Stimulated activated effector memory CD8-positive, alpha-beta T cell treated with anti-CD3 and anti-CD28 coated beads, Interleukin-12 subunit alpha, Interleukin-12 subunit beta, amount 100 ng/mL, for 72 hours (primary cell): ENCODE measurements at regions not wholly inside any gene's neighbourhood (a gene's known extent, or its start where the extent isn't known, plus 50 kb on each side); places are given as distances from the start of the nearest gene placed in this dataset.
"Not testable (repeated sequence)": the region's sequence is repeated elsewhere in the genome, so short reads cannot be mapped to it uniquely, and the experiment has no call there.

Experiments
- ATAC-seq: fragments of 150-1000 bp; cut with Tn5 transposase; 2 replicates; pipeline ENCODE4 v1.10.0; 2021
- DNase-seq, 2 donors: peaks; one replicate each; pipeline ENCODE4 v3.0.0; 2021 to 2022; ENCODE audit warnings: low spot score in 2 of 2
- H3K27ac Mint-ChIP-seq: one replicate; pipeline ENCODE4 v1.8.0; 2022; ENCODE audit warnings: mild to moderate bottlenecking, mixed read lengths
- H3K36me3 Mint-ChIP-seq: one replicate; pipeline ENCODE4 v1.8.0; 2022; ENCODE audit warnings: mild to moderate bottlenecking, mixed read lengths
- H3K4me1 Mint-ChIP-seq: one replicate; pipeline ENCODE4 v1.8.0; 2022; ENCODE audit warnings: mixed read lengths
- H3K4me3 Mint-ChIP-seq: one replicate; pipeline ENCODE4 v1.8.0; 2022; ENCODE audit warnings: mild to moderate bottlenecking, mixed read lengths
- H3K9me3 Mint-ChIP-seq: one replicate; pipeline ENCODE4 v1.8.0; 2022; ENCODE audit warnings: mixed read lengths

DNA sequence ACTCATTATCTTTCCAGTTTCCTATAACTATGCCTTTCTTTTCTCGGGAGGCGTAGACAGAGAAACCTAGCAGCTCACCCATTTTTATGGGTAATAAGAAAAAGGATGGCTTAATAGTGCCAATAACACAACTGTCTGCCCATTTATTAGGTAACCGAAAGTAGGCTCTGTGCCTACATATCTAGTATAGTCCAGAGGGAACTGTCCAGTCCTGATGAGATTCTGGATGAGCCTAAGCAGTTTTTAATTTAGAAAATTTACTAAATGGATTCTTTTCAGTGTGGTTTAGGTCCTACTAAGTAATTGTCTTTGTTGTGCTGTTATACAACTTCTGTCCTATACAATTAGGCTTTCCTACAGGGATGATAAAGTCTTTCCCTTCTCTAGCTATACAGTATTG is 157.6 kb downstream of the UNC93B1 start:
- H3K27ac Mint-ChIP-seq, H3K4me3 Mint-ChIP-seq: not testable (repeated sequence)

DNA sequence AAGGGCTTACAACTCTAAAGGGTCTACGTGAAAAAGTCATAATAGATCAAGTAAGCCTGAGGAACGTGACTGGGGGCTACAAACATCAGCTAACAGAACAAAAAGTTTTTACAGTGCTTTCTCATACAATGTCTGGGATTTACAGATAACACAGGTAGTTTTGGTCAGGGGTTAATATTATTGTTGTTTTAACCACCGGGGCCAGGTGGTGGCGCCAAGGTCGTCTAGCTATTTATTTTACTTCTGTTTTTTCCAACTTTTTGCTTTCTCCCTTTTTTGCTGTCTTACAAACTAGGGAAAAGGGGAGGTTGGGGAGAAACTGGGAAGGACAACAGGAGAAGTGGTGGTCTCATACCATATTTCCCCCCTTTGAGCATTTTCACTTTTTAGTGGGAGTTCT is 158.6 kb downstream of the UNC93B1 start:
- not testable (repeated sequence) for DNase-seq, H3K4me1 Mint-ChIP-seq, H3K4me3 Mint-ChIP-seq, H3K27ac Mint-ChIP-seq, H3K9me3 Mint-ChIP-seq, ATAC-seq, H3K36me3 Mint-ChIP-seq

More for the DNA sequence above, 157.6 kb downstream of the UNC93B1 start:
- not testable (repeated sequence) for H3K36me3 Mint-ChIP-seq, ATAC-seq, H3K9me3 Mint-ChIP-seq, H3K4me1 Mint-ChIP-seq, DNase-seq

- not testable (repeated sequence) for H3K27ac Mint-ChIP-seq, H3K4me3 Mint-ChIP-seq, H3K9me3 Mint-ChIP-seq, H3K4me1 Mint-ChIP-seq, H3K36me3 Mint-ChIP-seq, ATAC-seq, DNase-seq
These were observed 163.3 kb downstream of the UNC93B1 start for GRCh38 chr11:67840599-67840998.

- H3K36me3 Mint-ChIP-seq, H3K27ac Mint-ChIP-seq, H3K9me3 Mint-ChIP-seq, H3K4me3 Mint-ChIP-seq, ATAC-seq, H3K4me1 Mint-ChIP-seq, DNase-seq: not testable (repeated sequence)
These were observed 155.7 kb upstream of the ALDH3B2 start for GRCh38 chr11:67830152-67830551.

- not testable (repeated sequence) for H3K4me3 Mint-ChIP-seq
These were observed 152.5 kb upstream of the ALDH3B2 start for GRCh38 chr11:67826951-67827296.

GRCh38 chr11:67826028-67826950 is 151.9 kb upstream of the ALDH3B2 start:
- DNase-seq, H3K27ac Mint-ChIP-seq, H3K4me1 Mint-ChIP-seq, H3K4me3 Mint-ChIP-seq, H3K36me3 Mint-ChIP-seq, H3K9me3 Mint-ChIP-seq, ATAC-seq: not testable (repeated sequence)

More at GRCh38 chr11:67826951-67827296, 152.5 kb upstream of the ALDH3B2 start:
- ATAC-seq, DNase-seq, H3K36me3 Mint-ChIP-seq, H3K27ac Mint-ChIP-seq, H3K9me3 Mint-ChIP-seq, H3K4me1 Mint-ChIP-seq: not testable (repeated sequence)

DNA sequence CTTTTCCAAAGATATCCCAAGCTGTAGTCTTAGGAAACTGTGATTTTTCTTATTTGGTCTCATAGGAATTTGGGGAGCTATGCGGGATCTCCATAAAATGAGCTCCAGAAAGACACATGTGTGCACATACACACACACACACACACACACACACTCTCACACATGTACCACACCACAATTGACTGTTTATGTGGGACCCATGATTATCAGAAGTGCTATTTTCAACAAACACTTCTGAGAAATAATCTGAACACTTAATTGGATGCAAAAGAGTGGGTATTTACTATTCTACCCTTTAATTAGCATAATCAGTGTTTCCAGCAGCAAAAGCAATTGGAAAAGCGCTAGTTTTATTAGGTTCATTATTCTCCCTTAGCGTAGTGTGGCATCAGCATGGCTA is 150.4 kb upstream of the ALDH3B2 start:
- not testable (repeated sequence) for ATAC-seq, DNase-seq, H3K4me1 Mint-ChIP-seq, H3K27ac Mint-ChIP-seq, H3K36me3 Mint-ChIP-seq, H3K4me3 Mint-ChIP-seq, H3K9me3 Mint-ChIP-seq

GRCh38 chr11:67820081-67820480 is 145.7 kb upstream of the ALDH3B2 start:
- Mint-ChIP-seq H3K9me3 (no peaks in the 10 kb centered on the region), H3K36me3 (no peaks in the 10 kb centered on the region), H3K4me3 (no peak overlapping the region), H3K4me1 (no peaks in the 10 kb centered on the region), H3K27ac (no peak overlapping the region)
- ATAC-seq, result no peak
- DNase-seq, result no peak

DNA sequence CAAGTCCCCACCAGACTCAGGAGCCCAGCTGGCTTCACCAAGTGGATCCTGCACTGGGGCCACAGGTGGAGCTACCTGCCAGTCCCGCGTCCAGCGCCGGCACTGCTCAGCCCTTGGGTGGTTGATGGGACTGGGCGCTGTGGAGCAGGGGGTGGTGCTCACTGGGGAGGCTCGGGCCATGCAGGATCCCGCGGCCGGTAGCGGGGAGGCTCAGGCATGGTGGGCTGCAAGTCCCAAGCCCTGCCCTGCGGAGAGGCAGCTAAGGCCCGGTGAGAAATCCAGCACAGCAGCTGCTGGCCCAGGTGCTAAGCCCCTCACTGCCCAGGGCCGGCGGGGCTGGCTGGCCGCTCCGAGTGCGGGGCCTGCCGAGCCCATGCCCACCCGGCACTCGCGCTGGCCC is 143.1 kb upstream of the ALDH3B2 start:
- H3K9me3 Mint-ChIP-seq, H3K4me3 Mint-ChIP-seq, DNase-seq, H3K4me1 Mint-ChIP-seq, H3K27ac Mint-ChIP-seq, H3K36me3 Mint-ChIP-seq, ATAC-seq: not testable (repeated sequence)

GRCh38 chr11:67809301-67809700 is 134.9 kb upstream of the ALDH3B2 start:
- H3K36me3 Mint-ChIP-seq, H3K9me3 Mint-ChIP-seq, H3K4me3 Mint-ChIP-seq, DNase-seq, H3K4me1 Mint-ChIP-seq, ATAC-seq: not testable (repeated sequence)
- H3K27ac Mint-ChIP-seq, result peak overlapping the region; percentile 29

- not testable (repeated sequence) for H3K4me3 Mint-ChIP-seq, DNase-seq, H3K9me3 Mint-ChIP-seq, H3K27ac Mint-ChIP-seq, H3K36me3 Mint-ChIP-seq, ATAC-seq
- peaks cover 18% of the 10 kb centered on the region for H3K4me1 Mint-ChIP-seq
These were observed 133.5 kb upstream of the ALDH3B2 start for GRCh38 chr11:67807896-67808295.

GRCh38 chr11:67806728-67807235 is 132.4 kb upstream of the ALDH3B2 start:
- Mint-ChIP-seq H3K4me3 (peak overlapping the region; percentile 77), H3K4me1 (peaks cover 18% of the 10 kb centered on the region)
- ATAC-seq, H3K27ac Mint-ChIP-seq, H3K9me3 Mint-ChIP-seq, H3K36me3 Mint-ChIP-seq, DNase-seq: not testable (repeated sequence)

DNA sequence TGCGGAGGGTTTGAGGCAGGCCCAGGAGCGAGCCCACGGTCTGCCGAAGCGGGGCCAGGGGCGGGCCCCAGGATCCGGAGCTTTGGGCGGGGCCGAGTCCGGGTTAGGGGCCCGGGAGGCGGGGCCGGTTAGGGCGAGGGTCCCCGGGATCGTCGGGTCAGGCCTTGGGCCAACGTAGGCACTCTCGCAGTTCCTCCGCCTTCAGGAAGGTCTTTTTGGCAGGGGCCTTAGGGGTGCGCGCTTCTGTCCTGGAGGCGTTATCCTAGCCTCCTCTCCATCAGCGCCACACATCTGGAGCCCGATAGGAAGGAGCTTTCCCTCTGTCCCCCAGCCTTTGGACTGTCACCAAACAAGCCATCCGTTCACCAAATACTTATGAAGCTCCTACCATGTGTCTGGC is 131.8 kb upstream of the ALDH3B2 start:
- Mint-ChIP-seq H3K4me3 (peak overlapping the region; percentile 77), H3K4me1 (peaks cover 18% of the 10 kb centered on the region)
- not testable (repeated sequence) for H3K36me3 Mint-ChIP-seq, DNase-seq, H3K9me3 Mint-ChIP-seq, H3K27ac Mint-ChIP-seq, ATAC-seq

GRCh38 chr11:67805253-67806126 is 131.1 kb upstream of the ALDH3B2 start:
- peak overlapping the region; percentile 91 for H3K27ac Mint-ChIP-seq
- peak overlapping the region; percentile 77 for H3K4me3 Mint-ChIP-seq
- H3K9me3 Mint-ChIP-seq, H3K36me3 Mint-ChIP-seq: not testable (repeated sequence)
- DNase-seq, result peak; percentile 96 to 99
- ATAC-seq, result peak; percentile 99
- H3K4me1 Mint-ChIP-seq, result peaks cover 18% of the 10 kb centered on the region

GRCh38 chr11:67804435-67805252 is 130.2 kb upstream of the ALDH3B2 start:
- not testable (repeated sequence) for H3K36me3 Mint-ChIP-seq, H3K9me3 Mint-ChIP-seq, ATAC-seq
- DNase-seq, result peak in 1 of 2 donors; percentile 8
- H3K4me3 Mint-ChIP-seq, result peak overlapping the region; percentile 77
- H3K27ac Mint-ChIP-seq, result peak overlapping the region; percentile 91
- H3K4me1 Mint-ChIP-seq, result peaks cover 18% of the 10 kb centered on the region
